Neuronal stem cell (in vitro differentiated cells): ENCODE measurements at regions not wholly inside any gene's neighbourhood (a gene's known extent, or its start where the extent isn't known, plus 50 kb on each side); places are given as distances from the start of the nearest gene placed in this dataset.
"Not testable (repeated sequence)": the region's sequence is repeated elsewhere in the genome, so short reads cannot be mapped to it uniquely, and the experiment has no call there.

Experiments used
- DNase-seq: peaks from one replicate; pipeline ENCODE4 v3.0.0-alpha.2; 2013; ENCODE audit warnings: low spot score
- H2AFZ ChIP-seq: one replicate; pipeline ENCODE4 v1.6.1; 2013; ENCODE audit warnings: mild to moderate bottlenecking, low read length, inconsistent platforms
- H2AK5ac ChIP-seq: 2 replicates; pipeline ENCODE4 v1.6.1; 2013; ENCODE audit warnings: low read depth, mild to moderate bottlenecking, inconsistent platforms, low read length, moderate library complexity, mixed read lengths
- H2BK120ac ChIP-seq: 2 replicates; pipeline ENCODE4 v1.6.1; 2013; ENCODE audit warnings: low read depth, mild to moderate bottlenecking, inconsistent platforms, low read length, moderate library complexity, mixed read lengths
- H2BK12ac ChIP-seq: one replicate; pipeline ENCODE4 v1.6.1; 2013; ENCODE audit warnings: low read length, inconsistent platforms
- H2BK15ac ChIP-seq: 2 replicates; pipeline ENCODE4 v1.6.1; 2013; ENCODE audit warnings: mild to moderate bottlenecking, low read length, inconsistent platforms, mixed read lengths
- H2BK5ac ChIP-seq: one replicate; pipeline ENCODE4 v1.6.1; 2013; ENCODE audit warnings: inconsistent platforms, mild to moderate bottlenecking, low read length, moderate library complexity
- H3K14ac ChIP-seq: one replicate; pipeline ENCODE4 v1.6.1; 2013; ENCODE audit warnings: low read length, inconsistent platforms
- H3K18ac ChIP-seq: 2 replicates; pipeline ENCODE4 v1.6.1; 2013; ENCODE audit warnings: low read length, inconsistent platforms
- H3K23ac ChIP-seq: 2 replicates; pipeline ENCODE4 v1.6.1; 2013; ENCODE audit warnings: low read depth, mild to moderate bottlenecking, mixed read lengths, low read length, inconsistent platforms; ENCODE audit not compliant: poor library complexity
- H3K27ac ChIP-seq: replicated peaks from 3 replicates; pipeline ENCODE4 v1.5.1; 2013; ENCODE audit warnings: low read length, inconsistent platforms
- H3K27me3 ChIP-seq, 3 experiments: 2 replicates each; pipeline ENCODE4 v1.6.1; 2013; ENCODE audit warnings: low read length in 3 of 3, mild to moderate bottlenecking in 2 of 3, inconsistent platforms in 1 of 3, low read depth in 1 of 3, mixed read lengths in 1 of 3, moderate library complexity in 1 of 3; ENCODE audit not compliant: control insufficient read depth in 3 of 3, insufficient read depth in 3 of 3
- H3K36me3 ChIP-seq, 2 donors: replicated peaks in 1 of 2; 2 replicates each; pipeline ENCODE4 v1.6.1; 2013; ENCODE audit warnings: low read length in 2 of 2; ENCODE audit not compliant: control insufficient read depth in 2 of 2, insufficient read depth in 2 of 2
- H3K4ac ChIP-seq: 2 replicates; pipeline ENCODE4 v1.6.1; 2013; ENCODE audit warnings: inconsistent platforms, mild to moderate bottlenecking, low read length, moderate library complexity
- H3K4me1 ChIP-seq, 2 donors: 1 replicate in 1 of 2; 2 replicates in 1 of 2; pipeline ENCODE4 v1.6.1; 2013; ENCODE audit warnings: low read length in 2 of 2, low read depth in 1 of 2; ENCODE audit not compliant: control insufficient read depth in 2 of 2, insufficient read depth in 1 of 2
- H3K4me2 ChIP-seq: one replicate; pipeline ENCODE4 v1.6.1; 2013; ENCODE audit warnings: mild to moderate bottlenecking, low read length, inconsistent platforms; ENCODE audit not compliant: insufficient read depth, poor library complexity, severe bottlenecking
- H3K4me3 ChIP-seq, 2 donors: 2 replicates each; pipeline ENCODE4 v1.5.1; 2013; ENCODE audit warnings: low read length in 2 of 2, mild to moderate bottlenecking in 2 of 2, inconsistent platforms in 1 of 2, moderate library complexity in 1 of 2
- H3K79me1 ChIP-seq: one replicate; pipeline ENCODE4 v1.6.1; 2013; ENCODE audit warnings: low read depth, mild to moderate bottlenecking, inconsistent platforms, low read length, moderate library complexity
- H3K9ac ChIP-seq: one replicate; pipeline ENCODE4 v1.6.1; 2013; ENCODE audit warnings: mild to moderate bottlenecking, low read depth, low read length, inconsistent platforms; ENCODE audit not compliant: poor library complexity
- H3K9me3 ChIP-seq, 2 donors: replicated peaks in 1 of 2; 2 replicates each; pipeline versions ENCODE3 to v1.6.1; 2013; ENCODE audit warnings: low read length in 2 of 2, mild to moderate bottlenecking in 2 of 2, inconsistent platforms in 1 of 2, low read depth in 1 of 2, mixed read lengths in 1 of 2, moderate library complexity in 1 of 2; ENCODE audit not compliant: control insufficient read depth in 2 of 2, insufficient read depth in 1 of 2
- H4K8ac ChIP-seq: one replicate; pipeline ENCODE4 v1.6.1; 2013; ENCODE audit warnings: low read depth, mild to moderate bottlenecking, inconsistent platforms, low read length, moderate library complexity
- H4K91ac ChIP-seq: one replicate; pipeline ENCODE4 v1.6.1; 2013; ENCODE audit warnings: low read length, low read depth, mild to moderate bottlenecking, inconsistent platforms; ENCODE audit not compliant: poor library complexity
- WGBS, 2 donors: extraction: QIAGEN DNeasy Blood & Tissue Kit; methylation state at CpG; one replicate each; pipeline ENCODE4 v1.1.7; 2013; ENCODE audit warnings: missing lambda C conversion rate in 2 of 2, mixed read lengths in 1 of 2; ENCODE audit not compliant: insufficient read length in 2 of 2, insufficient replicate concordance in 1 of 2; ENCODE audit errors: extremely low coverage in 2 of 2; 5-methylcytosine and 5-hydroxymethylcytosine counted together

DNA sequence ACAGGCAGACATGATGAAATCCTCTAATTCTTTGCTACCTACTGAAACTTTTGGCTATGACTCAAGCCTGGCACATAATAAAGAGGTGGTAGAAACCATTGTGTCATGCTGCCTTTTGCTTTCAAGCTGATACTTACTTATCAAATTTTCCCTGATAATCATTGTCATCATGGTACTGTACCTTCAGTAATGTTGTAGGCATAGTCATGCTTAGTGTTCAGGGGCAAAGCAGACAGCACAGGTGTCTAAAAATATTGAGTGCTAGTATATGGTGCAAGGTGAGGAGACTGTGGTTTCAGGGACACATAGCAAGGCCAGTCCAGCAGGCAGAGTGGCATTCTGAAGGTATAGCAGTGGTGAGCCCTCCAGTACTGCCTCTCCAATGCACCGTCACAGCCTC, 226.9 kb upstream of the DEPDC1 start:
- H2BK12ac ChIP-seq = no peak overlapping the region
- no peak overlapping the region for H2AK5ac ChIP-seq
- DNase-seq = no peak
- no peak overlapping the region for H3K14ac ChIP-seq
- WGBS, 2 donors = no CpG with 5 or more reads among the region's 1 CpG
- H3K9ac ChIP-seq = no peak overlapping the region
- no peak overlapping the region for H2BK120ac ChIP-seq
- no peak overlapping the region for H4K91ac ChIP-seq
- H3K23ac ChIP-seq = no peak overlapping the region
- H3K27me3 ChIP-seq = no peaks in the 10 kb centered on the region
- no peak overlapping the region for H3K4me2 ChIP-seq
- no peak overlapping the region for H3K18ac ChIP-seq
- no peaks in the 10 kb centered on the region for H3K79me1 ChIP-seq
- H3K4ac ChIP-seq = no peak overlapping the region
- no peaks in the 10 kb centered on the region for H3K4me1 ChIP-seq
- H2BK5ac ChIP-seq = no peak overlapping the region
- no peak overlapping the region for H2AFZ ChIP-seq
- no peaks in the 10 kb centered on the region for H3K9me3 ChIP-seq
- H2BK15ac ChIP-seq = no peak overlapping the region
- H3K36me3 ChIP-seq = no peaks in the 10 kb centered on the region
- no peak overlapping the region for H3K27ac ChIP-seq
- H4K8ac ChIP-seq = no peak overlapping the region
- H3K4me3 ChIP-seq = no peak overlapping the region

DNA sequence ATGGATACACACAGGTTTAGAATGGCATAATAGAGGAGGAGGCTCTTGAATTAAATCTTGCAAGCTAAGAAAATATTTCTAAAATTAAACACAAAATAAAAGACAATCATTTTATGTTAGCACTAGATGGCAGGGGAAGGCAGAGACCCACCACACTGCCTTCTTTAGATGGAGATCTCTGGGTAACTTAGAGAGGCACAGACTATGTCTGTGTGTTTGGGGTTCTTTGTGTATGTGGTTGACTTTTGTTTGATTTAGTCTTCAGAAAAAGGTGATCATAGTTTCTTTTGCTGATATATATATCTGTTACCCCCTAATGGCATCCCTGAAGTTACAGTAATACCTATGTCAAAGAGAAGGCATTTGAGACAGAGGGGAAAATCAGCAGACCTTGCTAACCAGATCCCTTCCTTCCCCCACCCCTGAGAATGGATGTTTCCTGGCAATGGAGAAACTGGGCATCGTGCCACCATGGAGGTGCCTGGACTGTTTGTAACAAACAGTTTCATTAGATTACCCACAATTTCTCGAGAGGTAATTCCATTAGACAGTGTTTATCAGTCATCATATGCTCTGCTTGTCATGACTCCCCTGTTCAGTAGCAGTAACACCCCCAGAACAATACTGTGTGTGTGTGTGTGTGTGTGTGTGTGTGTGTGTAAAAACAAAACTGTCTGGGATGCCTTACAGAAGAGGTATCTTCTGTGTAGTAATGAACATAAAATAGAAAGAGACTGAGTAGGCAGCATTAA, 228.3 kb upstream of the DEPDC1 start:
- Histone ChIP-seq H3K9ac (no peak overlapping the region), H4K8ac (no peak overlapping the region), H2AFZ (no peak overlapping the region), H3K18ac (no peak overlapping the region), H3K27me3 (no peaks in the 10 kb centered on the region), H3K79me1 (no peaks in the 10 kb centered on the region), H2AK5ac (no peak overlapping the region), H3K4ac (no peak overlapping the region), H3K23ac (no peak overlapping the region), H3K36me3 (no peaks in the 10 kb centered on the region), H2BK5ac (no peak overlapping the region), H3K27ac (no peak overlapping the region), H3K4me1 (no peaks in the 10 kb centered on the region), H3K4me3 (no peak overlapping the region), H2BK120ac (no peak overlapping the region), H3K9me3 (no peaks in the 10 kb centered on the region), H3K4me2 (no peak overlapping the region), H2BK12ac (no peak overlapping the region), H3K14ac (no peak overlapping the region), H4K91ac (no peak overlapping the region), H2BK15ac (no peak overlapping the region)
- no peak for DNase-seq
- no CpG with 5 or more reads among the region's 2 CpGs for WGBS, 2 donors

DNA sequence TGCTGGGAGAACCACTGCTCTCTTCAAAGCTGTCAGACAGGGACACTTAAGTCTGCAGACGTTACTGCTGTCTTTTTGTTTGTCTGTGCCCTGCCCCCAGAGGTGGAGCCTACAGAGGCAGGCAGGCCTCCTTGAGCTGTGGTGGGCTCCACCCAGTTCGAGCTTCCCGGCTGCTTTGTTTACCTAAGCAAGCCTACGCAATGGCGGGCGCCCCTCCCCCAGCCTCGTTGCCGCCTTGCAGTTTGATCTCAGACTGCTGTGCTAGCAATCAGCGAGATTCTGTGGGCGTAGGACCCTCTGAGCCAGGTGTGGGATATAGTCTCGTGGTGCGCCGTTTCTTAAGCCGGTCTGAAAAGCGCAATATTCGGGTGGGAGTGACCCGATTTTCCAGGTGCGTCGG, 242.6 kb upstream of the DEPDC1 start:
- not testable (repeated sequence) for H3K4me1 ChIP-seq, H3K4me3 ChIP-seq, H3K79me1 ChIP-seq, H4K8ac ChIP-seq, H3K18ac ChIP-seq, H3K27me3 ChIP-seq, H4K91ac ChIP-seq, H3K27ac ChIP-seq, H2AFZ ChIP-seq, H3K23ac ChIP-seq, H3K9me3 ChIP-seq, H2BK5ac ChIP-seq, H2BK15ac ChIP-seq, H2BK120ac ChIP-seq, H2BK12ac ChIP-seq, H3K9ac ChIP-seq, H3K14ac ChIP-seq, H2AK5ac ChIP-seq, H3K4me2 ChIP-seq, H3K4ac ChIP-seq, H3K36me3 ChIP-seq, DNase-seq
- WGBS, 2 donors = no CpG with 5 or more reads among the region's 19 CpGs

DNA sequence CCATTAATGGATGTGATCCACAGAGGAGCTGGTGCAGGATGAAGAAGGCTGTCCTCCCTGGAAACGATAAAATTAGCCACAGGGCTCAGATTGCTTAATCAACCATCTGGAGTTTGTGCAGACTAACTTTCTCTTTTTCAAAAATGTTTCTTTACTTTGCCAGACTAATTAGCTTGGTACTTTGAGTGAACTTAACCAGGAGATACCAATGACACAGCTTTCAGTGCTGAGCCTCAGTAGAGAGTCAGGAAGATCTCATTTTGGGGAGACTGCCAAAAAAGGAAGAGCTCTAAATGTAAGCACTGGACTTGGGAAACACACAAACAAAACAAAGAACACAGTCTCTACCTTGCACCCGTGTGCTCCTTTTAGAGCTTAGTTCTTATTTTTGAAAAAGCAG, 248.1 kb upstream of the DEPDC1 start:
- no CpG with 5 or more reads among the region's 2 CpGs for WGBS, 2 donors
- Histone ChIP-seq H2AFZ (no peak overlapping the region), H3K4me1 (no peaks in the 10 kb centered on the region), H3K9ac (no peak overlapping the region), H3K79me1 (no peaks in the 10 kb centered on the region), H2BK12ac (no peak overlapping the region), H3K4me2 (no peak overlapping the region), H4K91ac (no peak overlapping the region), H3K23ac (no peak overlapping the region), H3K9me3 (peaks cover 0 to 2% of the 10 kb centered on the region in 2 donors), H3K14ac (no peak overlapping the region), H2BK15ac (no peak overlapping the region), H3K27ac (no peak overlapping the region), H3K36me3 (no peaks in the 10 kb centered on the region), H4K8ac (no peak overlapping the region), H2BK5ac (no peak overlapping the region), H3K4ac (no peak overlapping the region), H3K4me3 (no peak overlapping the region), H2AK5ac (no peak overlapping the region), H2BK120ac (no peak overlapping the region), H3K27me3 (no peaks in the 10 kb centered on the region), H3K18ac (no peak overlapping the region)
- DNase-seq = no peak
